DMS114 treated with DMSO at 0.1 percent for 48 hours (cell line): ENCODE measurements at regions not wholly inside any gene's neighbourhood (a gene's known extent, or its start where the extent isn't known, plus 50 kb on each side); places are given as distances from the start of the nearest gene placed in this dataset.

ENCODE experiments used
- DNase-seq: peaks from one replicate; lab custom pipeline; 2025; ENCODE audit not compliant: unreplicated experiment; lab: John Stamatoyannopoulos, UW

DNA sequence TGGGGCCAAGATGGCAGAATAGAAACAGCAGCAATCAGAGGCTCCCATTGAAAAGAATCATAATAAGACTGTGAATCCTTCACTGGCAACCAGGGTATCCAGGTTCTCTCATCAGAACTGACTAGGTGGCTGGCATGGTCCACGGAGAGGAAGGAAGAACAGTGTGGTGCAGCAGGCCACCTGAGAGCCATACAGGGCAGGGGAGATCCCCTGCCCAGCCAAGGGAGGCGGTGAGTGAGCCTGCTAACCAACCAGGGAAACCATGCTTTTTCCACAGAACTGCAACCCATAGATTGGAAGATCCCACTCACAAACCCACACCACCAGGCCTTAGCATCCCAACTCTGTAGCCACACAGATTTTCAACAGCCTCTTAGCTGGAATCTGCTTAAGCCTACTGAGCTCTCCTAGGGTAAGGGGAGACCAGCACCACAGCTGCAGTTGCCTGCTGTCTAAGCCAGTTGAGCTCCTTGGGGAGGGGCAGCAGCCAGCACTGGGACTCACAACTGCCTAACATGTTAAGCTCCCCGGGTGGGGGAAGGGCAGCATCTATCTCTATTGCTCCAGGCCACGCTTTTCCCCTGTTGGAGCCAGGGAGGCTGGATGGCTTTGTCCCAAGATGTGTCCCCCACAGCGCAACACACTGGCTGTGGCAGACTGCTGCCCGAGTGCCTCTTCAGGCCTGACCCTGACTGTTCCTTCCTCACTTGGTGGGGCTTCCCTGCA lies 342.6 kb upstream of the CCDC196 start:
- DNase-seq: no peak

DNA sequence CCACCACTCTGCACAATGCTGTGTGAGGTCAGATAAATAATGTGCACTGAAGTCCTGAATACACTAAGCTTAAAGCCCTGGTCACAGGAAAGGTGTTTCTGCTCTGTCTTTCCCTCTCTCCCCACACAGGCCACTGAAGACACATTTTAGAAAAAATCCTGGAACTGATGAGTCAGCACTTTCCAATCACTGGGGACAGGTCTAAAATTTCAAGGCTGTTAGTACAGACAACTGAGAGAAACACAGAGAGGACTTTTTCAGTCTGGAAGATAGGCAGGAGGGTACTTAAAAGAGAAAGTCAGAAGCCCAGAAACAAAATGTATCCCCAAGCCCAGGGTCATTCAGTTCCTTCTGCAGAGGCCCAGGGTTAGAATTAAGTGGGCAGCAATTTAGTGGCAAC lies 333.9 kb upstream of the CCDC196 start:
- no peak for DNase-seq

- no peak for DNase-seq
Measured at GRCh38 chr14:66152747-66153146, 333.4 kb upstream of the CCDC196 start.

- no peak for DNase-seq
Measured at GRCh38 chr14:66163023-66163422, 323.1 kb upstream of the CCDC196 start.

DNA sequence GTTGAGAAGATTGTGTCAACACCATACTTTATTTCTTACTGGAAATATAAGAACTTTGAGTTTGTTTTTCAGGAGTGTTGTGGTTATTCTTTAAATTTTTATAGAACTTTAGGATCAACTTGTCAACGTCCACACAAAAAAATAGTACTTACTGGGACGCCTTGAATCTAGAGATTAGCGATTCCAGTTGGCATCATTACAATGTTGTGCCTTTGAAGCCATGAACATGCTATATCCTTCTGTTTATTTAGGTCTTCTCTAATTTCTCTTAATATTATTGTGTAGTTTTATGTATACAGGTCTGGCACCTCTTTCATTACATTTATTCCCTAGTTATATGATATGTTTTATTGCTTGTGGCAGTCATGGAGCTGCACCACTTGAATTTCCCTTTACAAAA lies 320.8 kb upstream of the CCDC196 start:
- no peak for DNase-seq

DNA sequence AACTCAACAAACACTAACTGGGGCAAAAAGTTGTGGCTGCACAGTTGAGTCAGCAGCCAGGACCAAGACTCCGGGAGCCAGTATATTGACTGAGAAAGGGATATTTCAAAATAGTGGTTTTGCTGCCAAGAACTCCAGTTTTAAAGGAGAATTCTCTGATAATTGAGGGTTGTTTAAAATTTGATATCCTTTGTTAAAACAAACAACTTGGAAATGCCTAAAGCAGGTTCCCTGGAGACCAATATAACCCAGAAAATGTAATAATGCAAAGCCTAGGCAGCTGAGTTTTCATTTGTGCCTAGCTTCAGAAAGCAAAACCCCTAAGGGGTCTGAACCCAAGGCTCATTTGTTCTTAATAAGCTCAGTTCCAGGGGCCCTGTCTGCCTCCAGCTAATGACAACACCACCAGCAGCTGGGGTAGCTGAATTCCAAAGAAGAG lies 311.7 kb upstream of the CCDC196 start:
- DNase-seq: no peak

DNA sequence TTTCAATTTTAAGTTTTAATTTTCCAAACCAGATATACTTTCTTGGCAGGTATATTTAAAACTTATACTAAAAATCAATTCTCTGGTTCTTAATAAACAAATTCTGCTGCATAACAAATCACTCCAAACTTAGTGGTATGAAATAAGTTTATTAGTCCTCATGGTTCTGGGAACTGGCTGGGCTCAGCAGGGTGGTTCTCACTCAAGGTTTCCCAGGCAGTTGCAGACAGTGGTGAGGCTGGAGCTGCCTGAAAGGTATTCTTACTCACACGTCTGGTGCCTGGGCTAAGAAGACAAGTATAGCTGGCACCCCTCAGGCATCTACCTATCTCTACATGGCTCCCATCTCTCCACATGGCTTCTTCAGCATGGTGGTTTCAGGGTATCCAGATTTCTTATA lies 308.2 kb upstream of the CCDC196 start:
- no peak for DNase-seq

DNA sequence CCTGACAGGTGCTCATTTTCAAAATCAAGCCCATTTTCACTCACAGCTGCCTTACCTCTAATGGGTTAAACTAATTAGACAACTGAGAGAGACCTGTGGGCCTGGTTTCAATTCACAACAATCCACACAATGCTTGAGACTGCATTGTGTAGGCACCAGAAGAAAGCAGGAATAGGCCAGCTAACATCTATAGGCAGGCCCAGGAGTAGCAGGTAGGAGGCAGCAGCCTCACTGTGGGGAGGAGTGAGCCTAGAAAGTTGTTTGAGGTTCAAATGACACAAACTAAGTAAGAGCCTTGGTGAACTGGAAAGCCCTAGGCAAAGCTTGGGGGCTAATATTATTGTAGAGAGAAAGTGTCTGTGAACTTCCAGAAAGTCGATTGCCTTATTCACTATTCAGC lies 289.5 kb upstream of the CCDC196 start:
- no peak for DNase-seq

- DNase-seq: no peak
Measured at GRCh38 chr14:66197276-66197675, 288.9 kb upstream of the CCDC196 start.

- no peak for DNase-seq
Measured at GRCh38 chr14:66206554-66206953, 279.6 kb upstream of the CCDC196 start.

- no peak for DNase-seq
Measured at GRCh38 chr14:66216763-66217162, 269.4 kb upstream of the CCDC196 start.

DNA sequence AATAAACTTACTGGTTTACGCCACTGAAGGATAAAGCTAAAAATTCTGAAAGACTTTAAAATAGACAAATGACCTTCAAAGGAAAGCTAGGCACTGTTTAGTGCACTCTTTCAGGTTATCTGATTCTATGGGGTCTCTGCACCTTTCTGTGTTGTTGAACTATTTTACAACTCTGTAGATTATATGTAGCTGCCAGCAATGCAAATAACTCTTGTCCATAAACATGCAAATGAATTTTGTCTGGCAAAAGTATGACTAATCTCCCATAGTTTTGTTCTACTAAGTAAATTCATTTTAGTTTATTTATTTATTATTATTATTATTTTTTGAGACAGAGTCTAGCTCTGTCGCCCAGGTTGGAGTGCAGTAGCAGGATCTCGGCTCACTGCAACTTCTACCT lies 266.3 kb upstream of the CCDC196 start:
- no peak for DNase-seq

- DNase-seq: no peak
Measured at GRCh38 chr14:66224492-66225178, 261.5 kb upstream of the CCDC196 start.

GRCh38 chr14:66225337-66225736 lies 260.8 kb upstream of the CCDC196 start:
- no peak for DNase-seq

DNA sequence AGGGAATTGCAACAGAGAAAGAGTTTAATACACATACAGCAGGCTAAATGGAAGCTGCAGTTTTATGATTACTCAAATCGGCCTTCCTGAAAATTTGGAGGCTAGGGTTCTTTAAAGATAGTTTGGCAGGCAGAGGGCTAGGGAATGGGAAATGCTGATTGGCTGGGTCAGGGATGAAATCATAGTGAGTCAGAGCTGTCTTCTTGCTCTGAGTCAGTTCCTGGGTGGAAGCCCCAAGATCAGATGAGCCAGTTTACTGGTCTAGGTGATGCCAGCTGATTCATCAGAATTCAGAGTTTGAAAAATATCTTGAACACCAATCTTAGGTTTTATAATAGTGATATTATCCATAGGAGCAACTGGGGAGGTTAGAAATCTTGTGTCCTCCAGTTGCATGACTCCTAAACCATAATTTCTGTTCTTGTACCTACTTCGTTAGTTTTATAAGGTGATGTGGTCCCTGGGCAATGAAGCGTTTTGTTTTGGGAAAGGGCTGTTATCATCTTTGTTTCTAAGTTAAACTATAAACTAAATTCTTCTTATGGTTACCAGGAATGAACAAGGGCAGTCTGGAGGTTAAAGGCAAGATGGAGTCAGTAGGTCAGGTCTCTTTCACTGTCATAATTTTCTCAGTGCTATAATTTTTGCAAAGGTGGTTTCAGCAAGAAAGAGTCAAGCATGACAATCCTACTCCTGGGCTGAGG lies 257.8 kb upstream of the CCDC196 start:
- DNase-seq: no peak

DNA sequence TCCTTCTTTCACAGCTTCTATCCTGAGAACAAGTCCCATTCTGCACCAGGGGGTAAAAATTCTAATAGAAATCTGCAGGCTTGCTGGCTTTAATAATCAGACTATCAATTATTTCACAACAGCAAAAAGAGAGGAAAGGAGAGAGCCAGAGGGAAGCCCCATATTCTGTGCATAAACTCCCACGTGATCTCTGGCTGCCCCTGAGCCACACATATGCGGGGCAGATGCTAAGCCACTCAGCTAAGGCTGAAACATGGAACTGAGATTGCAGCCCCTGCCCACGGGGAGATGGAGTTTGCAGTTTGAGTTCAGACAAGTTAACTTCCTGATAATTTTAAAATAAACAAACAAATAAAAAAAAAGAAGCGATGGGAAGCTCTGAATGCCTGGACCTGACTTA lies 254.4 kb upstream of the CCDC196 start:
- DNase-seq: no peak

- DNase-seq: no peak
Measured at GRCh38 chr14:66233591-66233990, 252.6 kb upstream of the CCDC196 start.

- DNase-seq: no peak
Measured at GRCh38 chr14:66234411-66234810, 251.8 kb upstream of the CCDC196 start.

- no peak for DNase-seq
Measured at GRCh38 chr14:66237741-66238140, 248.4 kb upstream of the CCDC196 start.

DNA sequence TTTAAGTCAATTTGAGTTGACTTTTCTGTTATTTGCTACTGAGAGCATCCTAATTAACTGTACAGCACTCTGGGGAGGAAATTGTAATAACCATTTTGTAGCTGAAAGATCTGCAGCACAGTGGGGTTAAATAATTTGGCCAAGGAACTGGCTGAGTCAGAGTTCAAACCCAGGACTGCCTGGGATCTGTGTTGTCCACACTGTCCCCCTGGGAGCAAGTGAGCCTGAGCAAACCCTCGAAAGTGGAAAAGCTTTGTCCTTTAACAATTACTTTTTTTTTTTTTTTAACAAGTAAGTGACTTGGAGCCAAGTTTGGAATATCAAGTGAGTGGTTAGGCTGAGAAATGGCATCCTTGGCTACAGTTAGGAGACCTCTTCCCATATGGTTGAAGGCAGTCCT lies 247.2 kb upstream of the CCDC196 start:
- DNase-seq: no peak

GRCh38 chr14:66239589-66239988 lies 246.6 kb upstream of the CCDC196 start:
- DNase-seq: no peak

- no peak for DNase-seq
Measured at GRCh38 chr14:66240105-66240504, 246.1 kb upstream of the CCDC196 start.
